ENCODE measurements at regions not wholly inside any gene's neighbourhood (a gene's known extent, or its start where the extent isn't known, plus 50 kb on each side); places are given as distances from the start of the nearest gene placed in this dataset.

DNA sequence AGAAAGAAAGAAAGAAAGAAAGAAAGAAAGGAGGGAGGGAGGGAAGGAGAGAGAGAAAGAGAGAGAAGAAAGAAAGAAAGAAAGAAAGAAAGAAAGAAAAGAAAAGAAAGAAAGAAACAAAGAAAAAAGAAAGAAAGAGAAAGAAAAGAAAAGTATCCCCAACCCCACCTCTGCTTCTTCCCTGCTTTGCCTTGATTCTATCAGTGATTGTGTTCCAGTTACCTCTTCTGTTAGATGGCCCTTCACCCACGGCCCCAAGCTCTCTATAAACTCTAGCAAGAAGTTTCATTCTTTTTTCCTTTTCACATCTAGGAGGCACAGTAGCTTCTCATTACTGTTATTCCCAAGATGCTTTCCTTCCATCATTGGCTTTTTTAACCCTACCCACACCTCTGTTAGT lies 1097.5 kb upstream of the ZEB2 start:
- TF ChIP-seq, protein P1, sequence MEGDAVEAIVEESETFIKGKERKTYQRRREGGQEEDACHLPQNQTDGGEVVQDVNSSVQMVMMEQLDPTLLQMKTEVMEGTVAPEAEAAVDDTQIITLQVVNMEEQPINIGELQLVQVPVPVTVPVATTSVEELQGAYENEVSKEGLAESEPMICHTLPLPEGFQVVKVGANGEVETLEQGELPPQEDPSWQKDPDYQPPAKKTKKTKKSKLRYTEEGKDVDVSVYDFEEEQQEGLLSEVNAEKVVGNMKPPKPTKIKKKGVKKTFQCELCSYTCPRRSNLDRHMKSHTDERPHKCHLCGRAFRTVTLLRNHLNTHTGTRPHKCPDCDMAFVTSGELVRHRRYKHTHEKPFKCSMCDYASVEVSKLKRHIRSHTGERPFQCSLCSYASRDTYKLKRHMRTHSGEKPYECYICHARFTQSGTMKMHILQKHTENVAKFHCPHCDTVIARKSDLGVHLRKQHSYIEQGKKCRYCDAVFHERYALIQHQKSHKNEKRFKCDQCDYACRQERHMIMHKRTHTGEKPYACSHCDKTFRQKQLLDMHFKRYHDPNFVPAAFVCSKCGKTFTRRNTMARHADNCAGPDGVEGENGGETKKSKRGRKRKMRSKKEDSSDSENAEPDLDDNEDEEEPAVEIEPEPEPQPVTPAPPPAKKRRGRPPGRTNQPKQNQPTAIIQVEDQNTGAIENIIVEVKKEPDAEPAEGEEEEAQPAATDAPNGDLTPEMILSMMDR (IDR thresholded peaks at IDR 0.05): no peak
- TF ChIP-seq POLR2A (IDR thresholded peaks at IDR 0.05): no peak
- TF ChIP-seq POLR2AphosphoS5 (IDR thresholded peaks at IDR 0.05): no peak
